ENCODE measurements at regions not wholly inside any gene's neighbourhood (a gene's known extent, or its start where the extent isn't known, plus 50 kb on each side); places are given as distances from the start of the nearest gene placed in this dataset.
A peak's percentile ranks its signal among the peaks of the same experiment; 100 is the strongest.

- TF ChIP-seq CTCF (IDR thresholded peaks at IDR 0.05; ENCODE audit: low read depth, low read length), result no peak
- no peak for DNase-seq (ENCODE audit: low read depth in 2 of 2)
- no peak overlapping the region for H3K4me3 ChIP-seq (replicated peaks in 1 of 2; ENCODE audit: low read depth in 2 of 2, low read length in 2 of 2)
These were observed 116.9 kb downstream of the NR4A2 start for GRCh38 chr2:156215656-156216055.

GRCh38 chr2:156211318-156211717 lies 121.2 kb downstream of the NR4A2 start:
- no peak overlapping the region for H3K4me3 ChIP-seq (replicated peaks in 1 of 2; ENCODE audit: low read depth in 2 of 2, low read length in 2 of 2)
- no peak for DNase-seq (ENCODE audit: low read depth in 2 of 2)
- no peak for TF ChIP-seq CTCF (IDR thresholded peaks at IDR 0.05; ENCODE audit: low read depth, low read length)

GRCh38 chr2:156206355-156206754 lies 126.2 kb downstream of the NR4A2 start:
- no peak for DNase-seq (ENCODE audit: low read depth in 2 of 2)
- no peak overlapping the region for H3K4me3 ChIP-seq (replicated peaks in 1 of 2; ENCODE audit: low read depth in 2 of 2, low read length in 2 of 2)
- no peak for TF ChIP-seq CTCF (IDR thresholded peaks at IDR 0.05; ENCODE audit: low read depth, low read length)

GRCh38 chr2:156199588-156199987 lies 132.9 kb downstream of the NR4A2 start:
- no peak for TF ChIP-seq CTCF (IDR thresholded peaks at IDR 0.05; ENCODE audit: low read depth, low read length)
- H3K4me3 ChIP-seq (replicated peaks in 1 of 2; ENCODE audit: low read depth in 2 of 2, low read length in 2 of 2), result no peak overlapping the region
- DNase-seq (ENCODE audit: low read depth in 2 of 2), result no peak

- no peak for DNase-seq (ENCODE audit: low read depth in 2 of 2)
- TF ChIP-seq CTCF (IDR thresholded peaks at IDR 0.05; ENCODE audit: low read depth, low read length), result no peak
- H3K4me3 ChIP-seq (replicated peaks in 1 of 2; ENCODE audit: low read depth in 2 of 2, low read length in 2 of 2), result no peak overlapping the region
These were observed 136.5 kb downstream of the NR4A2 start for GRCh38 chr2:156196031-156196430.

- no peak for TF ChIP-seq CTCF (IDR thresholded peaks at IDR 0.05; ENCODE audit: low read depth, low read length)
- H3K4me3 ChIP-seq (replicated peaks in 1 of 2; ENCODE audit: low read depth in 2 of 2, low read length in 2 of 2), result no peak overlapping the region
- DNase-seq (ENCODE audit: low read depth in 2 of 2), result peak in 1 of 2 donors; percentile 8
These were observed 140.1 kb downstream of the NR4A2 start for GRCh38 chr2:156192468-156192867.

GRCh38 chr2:156191527-156191926 lies 141.0 kb downstream of the NR4A2 start:
- DNase-seq (ENCODE audit: low read depth in 2 of 2), result peak in 1 of 2 donors; percentile 5
- H3K4me3 ChIP-seq (replicated peaks in 1 of 2; ENCODE audit: low read depth in 2 of 2, low read length in 2 of 2), result no peak overlapping the region
- TF ChIP-seq CTCF (IDR thresholded peaks at IDR 0.05; ENCODE audit: low read depth, low read length), result no peak
